LNCaP clone FGC (cell line): ENCODE measurements at regions not wholly inside any gene's neighbourhood (a gene's known extent, or its start where the extent isn't known, plus 50 kb on each side); places are given as distances from the start of the nearest gene placed in this dataset.

Source experiments
- DNase-seq: peaks from one replicate; pipeline ENCODE4 v3.0.0-alpha.2; 2011; ENCODE audit warnings: low read depth
- H3K4me3 ChIP-seq: 2 replicates; pipeline ENCODE4 v1.5.1; 2011; ENCODE audit warnings: mild to moderate bottlenecking, low read depth, low read length, control low read depth
- TF ChIP-seq, protein P1 (sequence below): IDR thresholded peaks from 2 replicates; pipeline ENCODE4 v1.5.1; 2012; ENCODE audit warnings: mild to moderate bottlenecking; ENCODE audit not compliant: control insufficient read depth, insufficient read depth; ENCODE audit errors: extremely low read depth

DNA sequence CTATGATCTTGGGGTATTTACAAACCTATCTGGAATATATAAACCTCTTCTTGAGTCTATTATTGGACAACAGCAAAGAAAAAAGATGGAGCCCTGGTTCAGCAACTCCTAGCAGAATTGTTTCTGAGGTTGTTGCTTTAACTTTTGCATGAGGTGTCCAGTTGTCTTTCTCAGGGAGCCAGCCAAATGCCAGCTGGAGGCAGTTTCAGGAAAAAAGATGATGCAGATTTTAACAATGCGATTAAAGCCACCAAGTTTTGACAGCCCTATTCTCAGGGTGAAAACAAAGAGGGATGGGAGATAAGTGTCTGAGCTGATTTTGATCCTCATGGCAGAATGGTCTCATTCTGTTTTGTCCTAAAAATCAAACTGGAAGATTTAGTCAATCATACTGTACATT is 181.6 kb upstream of the RASGRP1 start:
- H3K4me3 ChIP-seq, result no peak overlapping the region
- TF ChIP-seq, protein P1, sequence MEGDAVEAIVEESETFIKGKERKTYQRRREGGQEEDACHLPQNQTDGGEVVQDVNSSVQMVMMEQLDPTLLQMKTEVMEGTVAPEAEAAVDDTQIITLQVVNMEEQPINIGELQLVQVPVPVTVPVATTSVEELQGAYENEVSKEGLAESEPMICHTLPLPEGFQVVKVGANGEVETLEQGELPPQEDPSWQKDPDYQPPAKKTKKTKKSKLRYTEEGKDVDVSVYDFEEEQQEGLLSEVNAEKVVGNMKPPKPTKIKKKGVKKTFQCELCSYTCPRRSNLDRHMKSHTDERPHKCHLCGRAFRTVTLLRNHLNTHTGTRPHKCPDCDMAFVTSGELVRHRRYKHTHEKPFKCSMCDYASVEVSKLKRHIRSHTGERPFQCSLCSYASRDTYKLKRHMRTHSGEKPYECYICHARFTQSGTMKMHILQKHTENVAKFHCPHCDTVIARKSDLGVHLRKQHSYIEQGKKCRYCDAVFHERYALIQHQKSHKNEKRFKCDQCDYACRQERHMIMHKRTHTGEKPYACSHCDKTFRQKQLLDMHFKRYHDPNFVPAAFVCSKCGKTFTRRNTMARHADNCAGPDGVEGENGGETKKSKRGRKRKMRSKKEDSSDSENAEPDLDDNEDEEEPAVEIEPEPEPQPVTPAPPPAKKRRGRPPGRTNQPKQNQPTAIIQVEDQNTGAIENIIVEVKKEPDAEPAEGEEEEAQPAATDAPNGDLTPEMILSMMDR, result no peak
- DNase-seq, result no peak

DNA sequence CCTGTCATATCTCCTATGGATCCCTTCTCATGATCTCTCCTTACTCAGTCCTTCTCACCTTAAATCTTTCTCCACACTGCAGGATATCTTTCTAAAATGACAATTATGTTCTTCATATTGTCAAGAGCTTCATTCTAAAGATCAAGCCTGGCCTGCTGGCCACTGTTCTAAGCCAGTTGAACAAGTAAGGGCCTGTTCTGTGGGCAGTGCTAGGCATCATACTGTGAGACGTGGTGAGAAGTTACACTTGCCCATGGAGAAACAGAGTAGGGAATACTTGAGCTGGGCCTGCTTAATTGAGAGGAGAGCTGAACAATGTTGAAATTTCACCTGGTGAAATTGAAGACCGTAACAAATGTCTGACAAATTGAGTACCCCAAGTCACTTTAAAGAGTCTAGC is 184.1 kb upstream of the RASGRP1 start:
- TF ChIP-seq, protein P1, result no peak
- no peak overlapping the region for H3K4me3 ChIP-seq
- DNase-seq, result no peak

DNA sequence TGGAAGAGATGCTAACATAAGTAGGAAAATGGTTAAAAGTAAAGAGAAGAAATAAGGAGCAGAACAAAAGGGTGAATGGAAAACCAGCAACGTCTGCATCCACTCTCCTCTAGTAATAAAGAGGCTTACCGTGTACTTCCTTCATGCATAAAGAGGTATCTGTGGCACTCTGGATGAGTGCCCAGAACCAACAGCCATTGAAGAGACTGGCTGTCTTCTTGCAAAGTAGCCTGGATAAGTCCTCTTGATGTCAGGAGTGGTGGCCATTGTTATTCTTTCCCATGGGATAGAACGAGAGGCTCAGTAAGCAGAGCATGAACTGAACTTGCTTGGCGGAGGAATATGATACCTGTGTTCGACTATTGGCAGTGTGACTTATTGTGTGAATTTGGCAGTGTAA is 186.2 kb upstream of the RASGRP1 start:
- TF ChIP-seq, protein P1, result no peak
- DNase-seq, result no peak
- no peak overlapping the region for H3K4me3 ChIP-seq

DNA sequence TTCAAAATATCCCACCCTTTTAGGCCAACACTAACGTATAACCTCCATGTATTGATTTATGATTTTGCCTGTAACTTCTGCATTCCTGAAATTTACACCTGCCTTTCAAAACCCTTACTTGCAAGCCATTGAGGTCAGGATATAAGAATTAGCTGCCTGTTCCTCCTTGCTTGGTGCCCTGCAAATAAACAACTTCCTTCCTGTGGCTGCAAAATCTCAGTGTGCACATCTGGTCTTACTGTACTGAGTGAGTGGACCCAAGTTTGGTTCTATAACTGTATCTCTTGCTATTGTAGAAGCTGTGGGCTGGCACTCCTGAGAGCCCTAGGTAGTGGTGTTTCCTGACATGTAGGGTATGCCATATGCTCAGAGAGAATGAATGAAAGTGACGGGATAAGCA is 191.1 kb upstream of the RASGRP1 start:
- TF ChIP-seq, protein P1, result no peak
- H3K4me3 ChIP-seq, result no peak overlapping the region
- DNase-seq, result no peak

DNA sequence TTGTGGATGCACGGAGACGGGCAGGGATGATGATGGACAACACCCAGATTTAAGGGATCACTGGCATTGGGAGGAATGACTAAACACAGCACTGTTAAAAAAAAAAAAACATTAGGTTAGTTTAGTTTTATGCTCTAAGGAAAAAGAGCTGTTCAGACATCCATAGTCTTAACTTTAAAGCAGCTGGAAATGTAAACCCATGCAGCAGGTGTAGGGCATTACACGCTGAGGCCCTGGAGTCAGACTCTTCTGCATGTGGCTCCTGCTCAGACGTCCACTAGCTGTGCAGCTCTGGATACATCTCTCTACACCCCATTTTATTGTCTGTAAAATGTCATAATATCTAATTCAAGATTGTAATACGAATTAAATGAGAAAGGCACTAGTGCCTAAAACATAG is 191.8 kb upstream of the RASGRP1 start:
- no peak overlapping the region for H3K4me3 ChIP-seq
- TF ChIP-seq, protein P1, result no peak
- no peak for DNase-seq

DNA sequence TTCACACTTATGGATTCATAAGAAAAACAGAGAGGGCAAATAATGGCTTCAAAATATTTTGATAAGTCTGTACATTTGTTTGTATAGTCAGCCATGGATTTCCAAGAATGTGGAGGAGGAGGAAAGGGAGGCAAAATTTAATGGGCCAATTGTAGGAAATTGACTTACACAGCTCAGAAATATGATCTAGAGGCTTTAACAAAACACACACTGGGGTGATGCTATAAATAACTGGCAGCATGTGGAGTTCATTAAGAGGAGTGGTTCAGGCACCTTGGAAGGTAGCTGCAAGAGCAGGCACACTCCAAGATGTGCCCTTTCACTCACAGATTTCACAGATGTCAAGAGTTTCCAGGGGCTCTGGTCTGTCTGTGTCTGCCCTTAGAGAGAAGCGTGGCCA is 193.4 kb upstream of the RASGRP1 start:
- TF ChIP-seq, protein P1, result no peak
- DNase-seq, result no peak
- H3K4me3 ChIP-seq, result no peak overlapping the region

DNA sequence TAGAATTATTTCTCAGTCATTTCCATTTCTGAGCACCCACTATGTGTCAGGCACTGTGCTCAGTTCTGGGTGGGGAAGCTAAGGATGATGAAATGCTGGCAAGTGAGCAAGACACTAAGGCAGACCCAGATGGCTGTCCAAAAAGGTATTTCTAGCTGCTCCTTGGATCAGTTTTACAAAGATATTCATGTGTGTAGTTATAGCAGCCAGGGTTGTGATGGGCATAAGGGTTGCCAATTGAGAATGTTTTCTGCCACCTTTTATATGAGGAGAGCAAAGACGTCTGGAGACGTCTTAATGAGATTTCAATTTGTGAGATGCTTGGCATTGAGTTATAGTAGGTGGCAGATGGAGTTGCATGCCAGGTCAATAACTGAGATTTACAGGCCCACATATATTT is 197.1 kb upstream of the RASGRP1 start:
- no peak overlapping the region for H3K4me3 ChIP-seq
- TF ChIP-seq, protein P1, result no peak
- DNase-seq, result no peak
